GM19372 (cell line): ENCODE measurements at regions not wholly inside any gene's neighbourhood (a gene's known extent, or its start where the extent isn't known, plus 50 kb on each side); places are given as distances from the start of the nearest gene placed in this dataset.

Experiments used
- ATAC-seq: cut with Tn5 transposase; IDR thresholded peaks from one replicate; pipeline ENCODE4 v1.9.1; 2021; ENCODE audit warnings: mild to moderate bottlenecking, low read depth, moderate library complexity; ENCODE audit not compliant: unreplicated experiment

DNA sequence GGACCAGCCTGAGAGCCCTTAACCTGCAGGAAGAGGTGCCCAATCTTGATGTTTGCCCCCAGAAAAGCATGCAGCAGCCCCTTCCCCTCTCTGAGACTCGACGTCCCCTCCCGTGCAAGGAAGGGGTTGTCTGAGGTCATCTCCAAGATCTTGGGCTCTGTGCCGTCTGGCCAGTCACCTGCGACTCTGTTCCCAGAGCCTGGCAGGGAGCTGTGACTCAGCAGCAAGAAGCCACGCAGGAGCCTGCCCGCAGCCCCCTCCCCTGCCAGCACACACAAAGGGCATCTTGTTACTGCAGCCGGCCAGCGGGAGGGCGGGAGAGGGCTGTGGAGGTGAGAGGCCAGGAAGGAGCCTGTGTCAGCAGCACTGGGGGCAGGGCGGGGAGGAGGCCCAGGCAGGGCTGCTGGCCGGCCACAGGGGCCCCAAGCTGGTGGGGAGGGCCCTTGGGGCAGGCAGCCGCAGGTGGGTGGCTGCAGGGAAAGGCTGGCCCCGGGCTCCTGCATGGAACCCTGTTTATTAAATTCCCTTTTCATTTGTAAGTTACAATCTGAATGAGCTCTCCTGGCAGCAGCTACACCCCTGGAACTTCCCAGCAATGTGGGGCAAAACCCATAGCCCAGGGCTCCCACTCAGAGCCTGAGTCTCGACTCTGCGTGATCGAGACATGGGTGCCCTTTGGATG, 103.7 kb upstream of the ZMIZ1 start:
- no peak for ATAC-seq

DNA sequence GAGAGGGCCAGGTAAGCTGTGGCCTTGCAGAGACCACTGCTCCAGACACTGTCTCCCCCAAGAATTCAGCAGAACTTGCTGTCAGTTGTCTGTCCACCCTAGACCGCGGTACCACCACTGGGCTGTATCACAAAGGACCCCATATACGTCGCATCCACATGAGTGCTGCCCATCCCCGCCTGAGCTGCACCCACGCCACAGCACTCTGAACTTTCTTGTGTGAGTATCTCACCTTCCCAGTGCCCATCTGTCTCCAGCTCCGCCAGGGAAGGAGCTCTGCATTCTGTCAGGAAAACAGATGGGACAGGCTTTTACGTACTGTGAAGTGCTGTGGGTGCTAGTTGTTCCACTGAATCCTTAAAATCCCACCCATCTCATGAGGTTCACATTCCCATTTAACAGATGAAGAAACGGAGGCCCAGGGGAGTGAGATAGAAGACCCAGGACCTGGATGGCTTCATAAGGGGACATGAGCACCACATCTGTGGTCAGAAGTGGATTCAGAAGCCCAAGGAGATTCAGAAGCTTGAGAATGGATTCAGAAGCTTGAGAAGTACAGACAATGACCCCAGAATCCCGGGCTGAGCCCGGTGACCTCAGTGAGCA, 102.5 kb upstream of the ZMIZ1 start:
- no peak for ATAC-seq

DNA sequence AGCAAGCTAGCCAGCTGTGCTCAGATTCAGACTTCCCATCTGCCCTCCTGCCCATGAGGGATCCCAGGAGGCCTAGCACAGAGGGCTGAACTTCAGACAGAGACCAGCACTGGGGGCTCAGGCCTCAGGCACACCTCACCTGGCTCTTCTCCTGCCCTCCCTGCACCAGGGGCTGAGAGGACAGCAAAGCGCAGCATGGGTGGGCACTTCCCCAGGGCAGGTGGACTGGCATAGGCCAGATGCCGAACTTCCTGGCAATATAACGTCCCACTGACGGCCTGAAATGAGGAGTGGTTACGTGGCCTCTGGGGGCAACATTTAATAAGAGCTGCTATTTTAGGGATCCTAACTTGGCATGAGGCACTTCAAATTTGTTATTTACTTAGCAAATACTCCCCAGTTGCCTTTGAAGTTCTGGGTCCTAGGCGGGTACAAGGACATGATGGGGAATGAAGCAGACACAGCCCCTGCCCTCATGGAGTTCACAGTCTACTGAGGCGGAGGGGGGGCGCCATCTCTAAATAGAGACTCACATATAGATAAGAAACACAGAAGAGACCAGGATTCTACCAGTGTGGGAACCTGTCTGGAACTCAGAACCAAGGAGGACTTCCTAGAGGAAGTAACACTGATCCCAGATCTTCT, 101.8 kb upstream of the ZMIZ1 start:
- ATAC-seq, result no peak

GRCh38 chr10:78968300-78968942, 100.3 kb upstream of the ZMIZ1 start:
- ATAC-seq, result no peak

- ATAC-seq, result no peak
Measured at GRCh38 chr10:78968943-78969342, 99.8 kb upstream of the ZMIZ1 start.

DNA sequence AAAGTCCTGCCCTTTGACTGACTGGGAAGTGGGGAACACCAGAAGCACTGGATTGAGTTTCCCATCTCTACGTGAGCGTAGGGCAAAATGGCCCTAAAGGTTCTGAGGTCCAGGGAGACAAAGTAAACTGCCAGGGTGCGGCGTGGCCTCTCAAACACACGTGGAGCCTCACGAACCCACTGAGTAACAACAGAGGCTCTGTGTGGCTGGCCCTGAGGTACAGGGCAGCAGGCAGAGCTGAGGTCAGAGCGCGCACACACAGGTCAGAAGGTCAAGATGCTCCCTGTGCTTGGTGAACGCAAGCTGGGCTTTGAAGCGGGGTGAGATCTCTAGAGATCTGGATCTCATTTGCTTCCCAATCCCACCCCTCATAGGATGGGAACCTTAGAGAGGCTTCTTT, 99.0 kb upstream of the ZMIZ1 start:
- ATAC-seq, result no peak

DNA sequence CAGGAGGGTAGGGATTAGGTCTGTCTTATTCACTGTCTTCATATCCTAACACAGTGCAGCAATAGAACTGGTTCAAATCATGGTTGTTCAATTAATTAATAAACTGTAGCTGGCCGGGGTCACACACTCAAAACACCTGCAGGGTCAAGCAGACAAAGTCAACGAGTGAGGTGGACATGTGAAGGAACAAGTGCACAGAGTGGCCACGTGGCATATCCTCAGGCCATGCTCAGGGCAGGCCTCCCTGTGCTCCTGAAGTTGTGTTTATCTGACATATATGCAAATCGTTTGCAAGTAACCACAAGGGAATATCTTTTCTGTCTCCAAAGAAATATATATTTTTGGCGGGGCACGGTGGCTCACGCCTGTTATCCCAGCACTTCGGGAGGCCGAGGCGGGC, 98.5 kb upstream of the ZMIZ1 start:
- no peak for ATAC-seq

DNA sequence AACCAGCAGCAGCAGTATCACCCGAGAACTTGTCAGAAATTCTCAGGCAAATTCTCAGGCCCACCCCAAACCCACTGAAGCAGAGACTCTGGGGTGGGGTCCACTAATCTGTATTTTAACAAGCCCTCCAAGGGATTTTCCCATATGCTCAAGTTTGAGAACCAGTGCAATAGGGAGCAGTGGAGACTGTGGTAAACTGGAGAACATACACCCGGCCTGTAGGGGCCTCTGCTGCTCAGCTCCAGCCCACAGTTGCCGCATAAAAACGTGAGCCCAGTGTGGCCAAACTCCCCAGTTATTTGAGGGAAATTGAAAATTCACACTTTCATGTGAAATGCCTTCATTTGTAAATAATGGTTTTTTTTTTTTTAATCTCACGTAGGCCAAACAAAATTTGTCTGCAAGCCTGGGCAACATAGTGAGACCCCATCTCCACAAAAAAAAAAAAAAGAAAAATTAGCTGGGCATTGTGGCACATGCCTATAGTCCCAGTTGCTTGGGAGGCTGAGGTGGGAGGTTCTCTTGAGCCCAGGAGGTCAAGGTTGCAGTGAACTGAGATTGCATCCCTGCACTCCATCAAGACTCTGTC, 97.6 kb upstream of the ZMIZ1 start:
- no peak for ATAC-seq

GRCh38 chr10:78972160-78972946, 96.4 kb upstream of the ZMIZ1 start:
- no peak for ATAC-seq

- peak; percentile 83 for ATAC-seq
Measured at GRCh38 chr10:78972947-78973900, 95.5 kb upstream of the ZMIZ1 start.

GRCh38 chr10:78973901-78974616, 94.7 kb upstream of the ZMIZ1 start:
- peak; percentile 37 for ATAC-seq

DNA sequence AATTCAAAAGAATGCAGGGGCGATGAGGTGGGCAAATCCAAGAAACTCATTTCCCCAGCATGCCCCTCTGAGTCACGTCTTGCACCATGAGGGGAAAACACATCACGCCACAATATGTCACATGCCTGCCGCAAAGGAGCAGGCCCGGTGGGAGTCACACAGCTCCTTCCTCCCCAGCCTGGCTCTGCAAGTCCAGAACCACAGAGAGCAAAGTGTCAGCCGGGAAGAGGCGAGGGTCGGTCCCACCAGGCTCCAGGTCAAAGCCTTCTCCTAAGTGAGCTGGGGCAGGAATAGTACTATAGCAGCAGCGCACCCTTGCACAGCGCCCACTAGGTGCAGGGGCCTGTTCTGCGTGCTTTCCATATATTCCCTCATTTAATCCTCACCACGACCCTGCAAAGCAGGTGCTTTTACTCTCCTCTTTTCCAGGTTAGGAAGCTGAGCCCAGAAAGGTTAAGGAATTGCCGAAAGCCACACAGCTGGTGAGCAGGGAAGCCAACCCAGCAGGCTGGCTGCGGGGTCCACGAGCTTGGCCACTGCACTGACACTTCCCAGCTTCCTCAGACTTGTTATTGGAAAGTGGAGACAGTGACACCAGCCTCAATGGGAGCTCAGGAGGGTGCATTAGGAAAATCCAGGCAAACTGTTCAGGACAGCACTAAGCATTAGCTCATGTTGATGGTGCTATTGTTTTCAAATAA, 94.0 kb upstream of the ZMIZ1 start:
- ATAC-seq, result no peak

GRCh38 chr10:78975926-78976325, 92.8 kb upstream of the ZMIZ1 start:
- ATAC-seq, result no peak

GRCh38 chr10:78976825-78977755, 91.7 kb upstream of the ZMIZ1 start:
- ATAC-seq, result no peak

DNA sequence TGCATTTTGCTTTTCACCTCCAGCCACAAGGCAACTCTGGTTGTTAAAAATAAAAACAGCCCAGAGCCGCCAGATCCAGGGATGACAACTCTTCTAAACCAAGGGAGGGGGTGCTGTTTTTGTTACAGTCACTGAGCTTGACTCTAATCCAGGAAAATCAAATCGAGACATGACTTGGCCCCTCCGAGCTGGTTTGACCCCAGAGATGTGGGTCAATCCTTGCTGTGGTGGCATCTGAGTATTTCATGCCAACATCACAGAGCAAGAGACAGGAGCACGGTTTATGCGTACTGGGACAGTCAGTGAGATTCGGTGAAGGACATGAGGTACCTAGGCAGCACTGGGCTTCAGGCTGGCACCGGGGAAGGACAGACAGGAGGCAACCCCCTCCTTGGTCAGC, 88.8 kb upstream of the ZMIZ1 start:
- ATAC-seq, result no peak

- no peak for ATAC-seq
Measured at GRCh38 chr10:78980354-78980753, 88.4 kb upstream of the ZMIZ1 start.

DNA sequence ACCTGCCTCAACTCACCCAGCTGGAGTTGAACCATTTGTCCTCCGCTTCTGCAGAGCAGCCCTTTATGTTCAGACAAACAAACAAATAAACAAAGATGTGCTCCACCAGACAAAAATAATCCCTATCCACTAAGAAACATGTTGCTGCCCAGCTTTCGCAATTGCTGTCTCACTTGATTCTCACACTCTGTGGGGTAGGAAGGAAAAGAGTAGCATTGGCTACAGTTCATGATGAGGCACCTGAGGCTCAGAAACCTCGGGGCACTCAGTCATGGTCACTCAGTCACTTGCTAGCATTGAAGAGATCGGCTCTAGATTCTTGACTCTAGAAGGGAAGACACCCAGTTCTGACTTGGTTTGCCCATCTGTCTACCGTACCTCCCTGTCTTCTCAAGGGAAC, 88.0 kb upstream of the ZMIZ1 start:
- ATAC-seq, result no peak
